Liver (tissue), 8 donors: ENCODE measurements at regions not wholly inside any gene's neighbourhood (a gene's known extent, or its start where the extent isn't known, plus 50 kb on each side); places are given as distances from the start of the nearest gene placed in this dataset.

Experiments used
- DNase-seq: peaks from one replicate; pipeline ENCODE4 v3.0.0-alpha.2; 2017; ENCODE audit warnings: low spot score
- H3K27ac ChIP-seq, 2 donors: one replicate each; pipeline ENCODE4 v1.7.0; 2013; ENCODE audit warnings: inconsistent platforms in 2 of 2, low read length in 2 of 2, control low read depth in 1 of 2, low read depth in 1 of 2, mild to moderate bottlenecking in 1 of 2
- H3K27me3 ChIP-seq, 4 donors: one replicate each; pipeline versions ENCODE4 v1.6.1 to v1.7.0; 2013; ENCODE audit warnings: low read length in 3 of 4, inconsistent platforms in 1 of 4, mild to moderate bottlenecking in 1 of 4, moderate library complexity in 1 of 4; ENCODE audit not compliant: control insufficient read depth in 4 of 4, insufficient read depth in 4 of 4
- H3K36me3 ChIP-seq, 4 donors: one replicate each; pipeline versions ENCODE4 v1.6.1 to v1.7.0; 2013; ENCODE audit warnings: low read length in 3 of 4, mild to moderate bottlenecking in 3 of 4, low read depth in 1 of 4, moderate library complexity in 1 of 4; ENCODE audit not compliant: control insufficient read depth in 4 of 4, insufficient read depth in 3 of 4
- H3K4me1 ChIP-seq, 4 donors: one replicate each; pipeline versions ENCODE4 v1.6.1 to v1.7.0; 2013; ENCODE audit warnings: low read length in 3 of 4, mild to moderate bottlenecking in 3 of 4, moderate library complexity in 1 of 4; ENCODE audit not compliant: control insufficient read depth in 4 of 4, insufficient read depth in 4 of 4
- H3K4me3 ChIP-seq, 3 donors: one replicate each; pipeline versions ENCODE4 v1.6.1 to v1.7.0; 2013; ENCODE audit warnings: low read length in 3 of 3, control low read depth in 1 of 3, low read depth in 1 of 3, mild to moderate bottlenecking in 1 of 3
- H3K9ac ChIP-seq, 2 donors: one replicate each; pipeline ENCODE4 v1.7.0; 2013; ENCODE audit warnings: low read length in 2 of 2, mild to moderate bottlenecking in 2 of 2, moderate library complexity in 2 of 2, control low read depth in 1 of 2, low read depth in 1 of 2
- H3K9me3 ChIP-seq, 4 donors: one replicate each; pipeline versions ENCODE4 v1.6.1 to v1.7.0; 2013; ENCODE audit warnings: low read length in 3 of 4; ENCODE audit not compliant: control insufficient read depth in 4 of 4
- ATF3 ChIP-seq: IDR thresholded peaks from 2 replicates; pipeline ENCODE4 v1.6.1; 2016; ENCODE audit warnings: antibody characterized with exemption
- CTCF ChIP-seq: fragments of 150-350 bp; IDR thresholded peaks from 2 replicates; pipeline ENCODE4 v1.5.1; 2017; ENCODE audit warnings: improper control_type of control experiment, low read depth, low read length; ENCODE audit not compliant: missing input control
- EGR1 ChIP-seq, 2 donors: IDR thresholded peaks; 2 replicates each; pipeline ENCODE4 v1.6.1; 2016 to 2018; ENCODE audit warnings: antibody characterized with exemption in 2 of 2, low read depth in 2 of 2
- FOXA1 ChIP-seq: IDR thresholded peaks from 2 replicates; pipeline ENCODE4 v1.6.1; 2016; ENCODE audit warnings: antibody characterized with exemption
- GABPA ChIP-seq, 2 donors: IDR thresholded peaks in 1 of 2; conservative IDR thresholded peaks in 1 of 2; 2 replicates each; pipeline ENCODE4 v1.6.1; 2016; ENCODE audit warnings: antibody characterized with exemption in 2 of 2, mild to moderate bottlenecking in 1 of 2, moderate library complexity in 1 of 2
- HNF4A ChIP-seq, 2 donors: conservative IDR thresholded peaks; 2 replicates each; pipeline ENCODE4 v1.6.1; 2016; ENCODE audit warnings: antibody characterized with exemption in 2 of 2, mild to moderate bottlenecking in 2 of 2
- MAX ChIP-seq: IDR thresholded peaks from 2 replicates; pipeline ENCODE4 v1.6.1; 2016; ENCODE audit warnings: antibody characterized with exemption
- NR2F2 ChIP-seq: IDR thresholded peaks from 2 replicates; pipeline ENCODE4 v1.6.1; 2016; ENCODE audit warnings: antibody characterized with exemption
- RAD21 ChIP-seq, 2 donors: IDR thresholded peaks; 2 replicates each; pipeline ENCODE4 v1.6.1; 2016; ENCODE audit warnings: antibody characterized with exemption in 2 of 2, mild to moderate bottlenecking in 2 of 2
- REST ChIP-seq: IDR thresholded peaks from 2 replicates; pipeline ENCODE4 v1.6.1; 2016; ENCODE audit warnings: antibody characterized with exemption, mild to moderate bottlenecking
- RXRA ChIP-seq, 2 donors: IDR thresholded peaks; 2 replicates each; pipeline ENCODE4 v1.6.1; 2017 to 2018; ENCODE audit warnings: antibody characterized with exemption in 2 of 2, mild to moderate bottlenecking in 1 of 2
- SP1 ChIP-seq: IDR thresholded peaks from 2 replicates; pipeline ENCODE4 v1.6.1; 2018; ENCODE audit warnings: antibody characterized with exemption, mild to moderate bottlenecking
- TAF1 ChIP-seq: conservative IDR thresholded peaks from 2 replicates; pipeline ENCODE4 v1.6.1; 2016; ENCODE audit warnings: antibody characterized with exemption, mild to moderate bottlenecking
- YY1 ChIP-seq: IDR thresholded peaks from 2 replicates; pipeline ENCODE4 v1.6.1; 2016; ENCODE audit warnings: antibody characterized with exemption, mild to moderate bottlenecking
- WGBS: extraction: QIAGEN DNeasy Blood & Tissue Kit; methylation state at CpG from one replicate; pipeline ENCODE4 v1.1.7; 2013; 5-methylcytosine and 5-hydroxymethylcytosine counted together
- donor health status: healthy.
- donor health status: healthy.
- donor health status: healthy.
- donor health status: healthy.
- donor health status: healthy.

- no peaks in the 10 kb centered on the region for H3K27me3 ChIP-seq
- DNase-seq: peak; percentile 29
- H3K9ac ChIP-seq: no peak overlapping the region
- peaks cover 1 to 15% (median 8%) of the 10 kb centered on the region in 4 donors for H3K4me1 ChIP-seq
- no peak overlapping the region for H3K4me3 ChIP-seq
- H3K9me3 ChIP-seq: no peaks in the 10 kb centered on the region
- no peaks in the 10 kb centered on the region for H3K36me3 ChIP-seq
- TF ChIP-seq NR2F2: no peak
- H3K27ac ChIP-seq: no peak overlapping the region
- WGBS: 96% methylated on average over 41 of the region's 41 CpGs
Observed at GRCh38 chr14:101227611-101228594, 324.4 kb upstream of the RTL1 start.

- H3K4me3 ChIP-seq: no peak overlapping the region
- H3K9me3 ChIP-seq: no peaks in the 10 kb centered on the region
- H3K27ac ChIP-seq: no peak overlapping the region
- no peaks in the 10 kb centered on the region for H3K27me3 ChIP-seq
- H3K36me3 ChIP-seq: no peaks in the 10 kb centered on the region
- 92% methylated on average over 17 of the region's 17 CpGs for WGBS
- no peak overlapping the region for H3K9ac ChIP-seq
- DNase-seq: peak; percentile 25
- TF ChIP-seq HNF4A (conservative IDR thresholded peaks at IDR 0.05) (no peak), RAD21 (IDR thresholded peaks at IDR 0.05) (no peak), FOXA1 (no peak), CTCF (no peak), ATF3 (no peak), TAF1 (no peak), SP1 (no peak), YY1 (no peak), NR2F2 (no peak), GABPA (IDR thresholded peaks at IDR 0.05 in 1 of 2, conservative IDR thresholded peaks at IDR 0.05 in 1 of 2) (no peak), EGR1 (IDR thresholded peaks at IDR 0.05; ENCODE audit: low read depth in 2 of 2) (no peak), RXRA (IDR thresholded peaks at IDR 0.05) (no peak), REST (no peak), MAX (no peak)
- peaks cover 1 to 15% (median 8%) of the 10 kb centered on the region in 4 donors for H3K4me1 ChIP-seq
Observed at GRCh38 chr14:101228949-101229541, 325.5 kb upstream of the RTL1 start.
